ENCODE measurements at regions not wholly inside any gene's neighbourhood (a gene's known extent, or its start where the extent isn't known, plus 50 kb on each side); places are given as distances from the start of the nearest gene placed in this dataset.

DNA sequence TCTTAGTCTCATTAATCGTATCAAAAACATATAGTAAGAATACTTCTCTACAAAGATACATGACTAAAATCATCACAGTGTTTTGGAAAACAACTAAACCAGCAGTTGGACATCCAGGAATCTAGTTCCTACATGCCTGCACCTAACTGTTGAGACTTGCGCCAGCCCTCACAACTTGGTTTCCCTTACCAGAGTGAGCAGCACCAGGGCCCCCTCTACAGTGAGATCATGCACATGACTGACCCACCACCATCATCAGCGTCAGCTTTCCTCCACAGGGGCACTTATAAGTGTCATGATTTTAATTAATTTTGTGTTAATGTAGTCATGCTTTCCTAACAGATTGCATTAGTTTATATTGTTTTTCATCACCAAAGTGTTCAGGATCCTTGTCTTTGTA, 1322.0 kb downstream of the EFNB2 start:
- TF ChIP-seq CTCF (IDR thresholded peaks at IDR 0.05) = no peak
- H3K4me3 Mint-ChIP-seq (ENCODE audit: unreplicated experiment) = no peak overlapping the region
- H3K27ac Mint-ChIP-seq (ENCODE audit: unreplicated experiment) = no peak overlapping the region
- no peaks in the 10 kb centered on the region for H3K9me3 Mint-ChIP-seq (ENCODE audit: low read depth)
- no peak for DNase-seq (ENCODE audit: low spot score)
- no peaks in the 10 kb centered on the region for H3K27me3 Mint-ChIP-seq (ENCODE audit: low read depth)
- H3K4me1 Mint-ChIP-seq (ENCODE audit: low read depth) = no peaks in the 10 kb centered on the region
- H3K36me3 Mint-ChIP-seq (ENCODE audit: low read depth) = no peaks in the 10 kb centered on the region

DNA sequence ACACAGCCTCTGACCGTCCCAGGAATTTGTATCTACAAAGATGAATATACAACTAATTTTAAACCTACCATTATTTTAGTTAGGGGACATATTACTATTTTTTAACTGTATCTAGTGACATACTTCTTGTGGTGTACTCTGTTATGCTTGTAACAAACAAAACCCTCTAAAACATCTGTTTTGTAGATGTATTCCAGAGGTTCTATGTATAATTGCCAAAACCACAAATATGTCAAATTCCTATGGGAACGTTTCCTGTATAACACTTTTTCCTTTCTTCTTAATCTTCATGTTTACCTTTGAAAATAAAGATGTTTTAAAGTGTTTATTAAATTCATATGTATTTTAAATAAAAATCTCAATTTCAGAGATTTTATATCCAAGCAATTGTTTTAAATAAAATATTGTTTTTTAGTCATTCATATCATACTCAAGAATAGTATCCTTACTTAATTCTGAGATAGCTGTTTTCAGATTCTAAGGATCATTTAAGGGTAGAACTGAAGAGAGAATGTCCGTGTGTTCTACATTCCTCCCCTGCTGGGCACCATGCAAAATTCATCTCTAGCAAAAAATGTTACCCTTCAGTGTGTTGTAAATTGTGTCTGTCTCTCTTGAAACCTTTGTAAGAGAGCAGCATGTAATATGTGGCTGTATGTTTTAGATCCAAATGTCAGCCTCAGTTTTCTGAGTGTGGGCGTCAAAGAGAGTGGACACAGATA, 1327.7 kb downstream of the EFNB2 start:
- peaks cover 6% of the 10 kb centered on the region for H3K4me1 Mint-ChIP-seq (ENCODE audit: low read depth)
- H3K9me3 Mint-ChIP-seq (ENCODE audit: low read depth) = no peaks in the 10 kb centered on the region
- H3K36me3 Mint-ChIP-seq (ENCODE audit: low read depth) = no peaks in the 10 kb centered on the region
- no peak overlapping the region for H3K27ac Mint-ChIP-seq (ENCODE audit: unreplicated experiment)
- H3K27me3 Mint-ChIP-seq (ENCODE audit: low read depth) = no peaks in the 10 kb centered on the region
- H3K4me3 Mint-ChIP-seq (ENCODE audit: unreplicated experiment) = no peak overlapping the region
- peak; percentile 57 for TF ChIP-seq CTCF (IDR thresholded peaks at IDR 0.05)
- no peak for DNase-seq (ENCODE audit: low spot score)

DNA sequence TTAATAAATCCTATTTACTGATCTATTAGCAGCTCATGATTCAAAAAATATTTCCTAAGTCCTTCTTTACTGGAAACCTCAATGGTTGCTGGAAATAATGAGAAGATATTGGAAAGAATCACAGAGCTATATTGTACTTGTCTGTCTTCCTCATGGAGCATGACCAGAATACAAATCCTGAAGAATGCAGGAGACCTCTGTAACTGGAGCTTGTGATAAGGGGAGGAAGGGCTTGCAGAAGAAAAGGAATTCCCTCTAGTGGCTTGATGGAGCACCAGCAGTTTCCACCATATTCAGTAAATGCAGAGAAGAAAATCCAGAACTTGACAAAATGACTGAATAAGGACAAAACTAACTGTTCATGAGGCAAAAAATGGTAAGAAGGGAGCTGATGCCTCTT, 1333.1 kb downstream of the EFNB2 start:
- Mint-ChIP-seq H3K4me1 (ENCODE audit: low read depth) (peaks cover under 1% of the 10 kb centered on the region), H3K36me3 (ENCODE audit: low read depth) (no peaks in the 10 kb centered on the region), H3K4me3 (ENCODE audit: unreplicated experiment) (no peak overlapping the region), H3K9me3 (ENCODE audit: low read depth) (no peaks in the 10 kb centered on the region), H3K27ac (ENCODE audit: unreplicated experiment) (no peak overlapping the region), H3K27me3 (ENCODE audit: low read depth) (no peaks in the 10 kb centered on the region)
- peak; percentile 84 for TF ChIP-seq CTCF (IDR thresholded peaks at IDR 0.05)
- DNase-seq (ENCODE audit: low spot score) = no peak

DNA sequence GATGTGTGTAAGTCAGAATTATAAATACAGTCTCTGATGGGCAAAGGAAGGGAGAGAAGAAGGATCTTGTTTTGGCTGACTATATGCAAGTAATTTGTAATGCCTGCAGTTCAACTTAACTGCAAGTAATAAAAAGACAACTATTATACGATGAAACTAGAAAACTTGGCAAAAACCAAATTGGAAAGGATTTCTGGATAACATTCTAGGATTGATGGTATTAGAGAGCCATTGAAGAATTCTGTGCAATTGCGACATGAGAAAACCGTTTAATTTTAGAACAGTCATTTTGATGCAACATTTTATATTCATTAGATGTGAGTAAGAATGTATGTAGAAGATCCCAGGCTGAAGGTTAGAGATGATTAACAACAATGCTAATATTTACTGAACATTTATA, 1334.1 kb downstream of the EFNB2 start:
- H3K27ac Mint-ChIP-seq (ENCODE audit: unreplicated experiment) = no peak overlapping the region
- H3K9me3 Mint-ChIP-seq (ENCODE audit: low read depth) = peaks cover 2% of the 10 kb centered on the region
- no peaks in the 10 kb centered on the region for H3K27me3 Mint-ChIP-seq (ENCODE audit: low read depth)
- no peak for TF ChIP-seq CTCF (IDR thresholded peaks at IDR 0.05)
- no peaks in the 10 kb centered on the region for H3K36me3 Mint-ChIP-seq (ENCODE audit: low read depth)
- H3K4me3 Mint-ChIP-seq (ENCODE audit: unreplicated experiment) = no peak overlapping the region
- peaks cover 2% of the 10 kb centered on the region for H3K4me1 Mint-ChIP-seq (ENCODE audit: low read depth)
- DNase-seq (ENCODE audit: low spot score) = no peak

DNA sequence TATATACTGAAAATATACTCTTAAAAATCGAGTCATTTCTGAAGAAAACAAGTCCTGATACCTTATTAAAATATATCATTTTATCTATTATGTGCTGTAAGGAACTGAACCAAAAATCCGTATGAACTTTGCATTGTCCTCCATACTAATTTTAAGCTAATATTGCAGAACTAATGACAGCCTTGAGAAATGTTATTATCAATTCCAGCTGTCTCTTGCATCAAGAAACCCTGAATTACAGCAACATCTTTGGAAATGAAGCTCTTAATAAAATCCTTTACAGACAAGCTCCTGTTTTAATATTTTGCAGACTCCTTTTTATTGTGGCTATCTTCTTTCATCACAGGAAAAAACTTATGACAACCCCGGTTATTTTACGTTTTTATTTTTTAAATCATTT, 1335.3 kb downstream of the EFNB2 start:
- no peak for DNase-seq (ENCODE audit: low spot score)
- no peaks in the 10 kb centered on the region for H3K36me3 Mint-ChIP-seq (ENCODE audit: low read depth)
- peaks cover 8% of the 10 kb centered on the region for H3K4me1 Mint-ChIP-seq (ENCODE audit: low read depth)
- TF ChIP-seq CTCF (IDR thresholded peaks at IDR 0.05) = no peak
- H3K27me3 Mint-ChIP-seq (ENCODE audit: low read depth) = no peaks in the 10 kb centered on the region
- peaks cover 5% of the 10 kb centered on the region for H3K9me3 Mint-ChIP-seq (ENCODE audit: low read depth)
- no peak overlapping the region for H3K27ac Mint-ChIP-seq (ENCODE audit: unreplicated experiment)
- H3K4me3 Mint-ChIP-seq (ENCODE audit: unreplicated experiment) = no peak overlapping the region

Measured in chondrocyte (in vitro differentiated cells).